HS-5 (cell line): ENCODE measurements at regions not wholly inside any gene's neighbourhood (a gene's known extent, or its start where the extent isn't known, plus 50 kb on each side); places are given as distances from the start of the nearest gene placed in this dataset.
"Not testable (repeated sequence)": the region's sequence is repeated elsewhere in the genome, so short reads cannot be mapped to it uniquely, and the experiment has no call there.

Experiments used
- DNase-seq: peaks from one replicate; pipeline ENCODE4 v3.0.0-alpha.2; 2012; ENCODE audit warnings: low read depth

DNA sequence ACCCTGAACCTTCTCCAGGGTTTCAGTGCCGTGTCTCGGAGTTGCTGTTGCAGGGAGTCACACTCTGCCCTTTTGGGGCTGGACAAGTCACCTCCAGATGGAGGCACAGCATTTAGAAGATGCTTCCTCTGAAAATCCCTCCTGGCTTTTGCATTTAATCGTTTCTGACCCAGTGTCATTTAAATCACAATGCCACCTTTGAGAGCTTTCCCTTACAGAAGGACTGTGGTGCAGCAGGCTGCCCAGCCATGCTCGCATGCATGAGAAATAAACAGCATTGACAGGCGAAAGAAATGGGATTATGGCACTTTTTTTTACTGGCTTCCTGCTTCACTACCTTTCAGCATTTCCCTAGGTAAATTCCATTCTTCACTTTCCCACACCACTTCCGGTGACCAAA lies 113.4 kb upstream of the DYRK2 start:
- DNase-seq = no peak

DNA sequence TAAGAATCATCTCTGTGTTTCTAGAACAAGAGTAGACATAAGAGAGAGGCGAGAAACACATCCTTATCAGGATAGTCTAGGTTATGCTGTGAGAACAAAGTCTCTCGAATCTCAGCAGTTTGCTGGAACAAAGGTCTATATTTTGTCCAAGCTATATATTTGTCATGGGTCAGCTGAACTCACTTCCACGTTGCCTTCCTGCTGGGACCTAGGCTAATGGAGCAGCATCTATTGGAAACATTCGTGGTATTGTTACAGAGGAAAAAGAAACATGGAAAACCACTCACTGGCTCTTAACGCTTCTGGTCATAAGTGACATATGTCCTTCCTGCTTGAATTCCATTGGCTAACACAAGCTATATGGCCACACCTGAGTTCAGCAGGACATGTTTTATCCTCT lies 112.6 kb upstream of the DYRK2 start:
- no peak for DNase-seq

DNA sequence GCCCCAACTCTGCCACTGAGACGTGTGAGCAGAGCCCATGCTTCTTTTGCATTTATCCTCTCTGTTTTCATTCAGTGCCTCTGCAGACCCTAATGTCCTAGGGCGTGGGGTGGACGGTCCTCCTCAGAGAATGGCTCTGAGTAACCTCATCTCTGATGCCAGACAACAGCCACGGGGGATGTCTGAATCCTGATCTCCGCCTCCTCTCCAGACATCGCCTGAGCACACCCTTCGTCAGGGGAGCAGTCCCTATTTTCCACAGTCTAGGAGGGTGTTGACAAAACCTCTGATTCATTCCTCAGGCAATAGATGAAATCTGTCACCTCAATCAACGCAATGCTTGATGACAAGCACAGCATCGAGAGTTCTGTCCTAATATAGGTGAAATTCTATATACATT lies 109.2 kb upstream of the DYRK2 start:
- DNase-seq = no peak

DNA sequence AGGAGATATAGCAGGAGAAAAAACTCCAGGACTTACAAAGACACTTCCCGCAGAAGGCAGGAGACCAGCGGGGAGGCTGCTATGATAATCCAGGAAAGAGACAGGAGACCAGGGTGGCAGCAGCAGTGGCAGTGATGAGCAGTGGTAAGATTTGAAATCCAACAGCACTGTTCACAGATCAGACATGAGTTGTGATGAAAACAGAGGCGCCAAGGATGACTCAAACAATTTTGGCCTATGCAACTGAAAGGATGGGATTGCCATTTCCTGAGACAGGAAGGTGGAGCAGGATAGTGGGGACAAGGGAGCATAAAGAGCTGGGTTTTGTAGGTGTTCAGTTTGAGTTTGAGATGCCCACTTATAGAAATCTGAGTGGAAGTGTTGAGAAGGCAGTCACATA lies 108.6 kb upstream of the DYRK2 start:
- no peak for DNase-seq

DNA sequence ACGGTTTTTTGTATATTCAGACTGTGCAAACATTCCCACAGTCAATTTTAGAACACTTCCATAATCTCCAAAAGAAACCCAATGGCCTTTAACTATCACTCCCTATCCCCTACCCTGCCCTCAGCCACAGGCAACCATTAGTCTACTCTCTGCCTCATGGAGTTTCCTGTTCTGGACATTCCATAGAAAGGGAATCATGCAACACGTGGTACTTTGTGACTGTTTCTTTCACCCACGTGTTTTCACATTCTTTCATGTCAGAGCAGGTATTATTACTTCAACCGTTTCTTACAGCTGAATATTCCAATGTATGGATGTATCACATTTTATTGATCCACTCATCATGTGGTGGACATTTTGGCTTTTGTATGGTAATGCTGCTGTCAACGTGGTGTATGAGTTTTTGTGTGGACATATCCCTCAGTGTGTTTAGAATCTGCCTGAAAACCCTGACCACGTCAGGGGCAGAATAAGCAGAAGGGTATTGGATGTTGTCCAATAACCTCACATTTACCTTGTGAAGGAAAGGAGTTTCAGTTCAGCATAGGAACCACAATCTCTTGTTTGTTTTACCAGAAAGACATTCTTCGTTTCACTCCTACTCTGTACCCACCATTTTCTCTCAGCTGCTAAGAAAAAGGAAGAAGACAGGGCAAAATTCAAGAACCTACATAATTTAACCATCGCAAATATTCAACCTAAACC lies 107.5 kb upstream of the DYRK2 start:
- no peak for DNase-seq

DNA sequence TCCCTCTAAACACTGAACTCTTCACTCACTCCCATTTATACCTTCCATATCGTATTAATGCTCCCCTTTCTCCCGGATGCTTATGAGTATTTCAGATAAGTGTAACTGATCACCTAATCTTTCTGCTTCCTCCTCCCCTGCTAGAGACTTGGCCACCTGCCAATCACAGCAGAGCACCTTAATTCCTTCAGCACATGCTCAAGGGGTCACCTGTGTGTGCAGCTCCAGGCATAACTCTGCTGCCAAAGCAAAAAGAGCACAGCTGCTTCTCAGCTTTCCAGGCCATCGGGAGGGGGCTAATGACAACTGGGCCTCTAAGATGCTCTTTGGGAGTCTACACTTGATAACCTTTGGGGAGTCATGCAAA lies 106.9 kb upstream of the DYRK2 start:
- no peak for DNase-seq

DNA sequence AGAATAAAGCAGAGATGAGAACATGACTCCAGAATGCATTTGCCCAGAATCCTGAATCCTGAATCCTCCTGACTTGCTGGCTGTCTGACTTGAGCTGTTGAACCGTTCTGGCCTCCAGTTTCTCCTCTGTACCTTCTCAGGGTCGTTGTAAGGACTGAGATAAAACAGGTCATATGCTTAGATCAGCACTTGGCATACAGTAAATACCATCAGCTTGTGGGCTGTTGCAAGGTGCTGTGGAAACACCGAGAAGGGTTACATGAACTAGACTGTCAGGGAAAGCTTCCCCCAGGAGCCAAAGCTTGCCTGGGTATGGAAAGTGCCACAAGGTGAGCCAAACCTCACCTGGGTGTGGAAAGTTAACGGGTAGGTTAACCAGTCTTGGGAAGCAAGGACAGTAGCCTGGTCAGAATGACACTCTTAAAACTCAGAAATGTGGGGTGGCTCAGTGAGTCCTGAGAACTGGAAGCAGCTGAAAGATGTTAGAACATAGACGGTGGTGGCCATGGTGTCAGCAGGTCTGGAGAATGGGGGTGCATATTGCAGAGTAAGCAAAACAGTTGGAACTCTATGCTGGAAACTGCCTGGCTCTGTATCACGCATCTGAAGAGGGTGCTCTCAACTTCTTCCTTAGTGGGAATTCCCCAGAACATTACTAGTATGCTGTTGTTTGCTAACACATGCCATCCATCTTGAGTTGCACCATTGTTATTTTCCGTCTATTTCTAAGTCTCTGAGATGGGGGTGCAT lies 105.3 kb upstream of the DYRK2 start:
- no peak for DNase-seq

DNA sequence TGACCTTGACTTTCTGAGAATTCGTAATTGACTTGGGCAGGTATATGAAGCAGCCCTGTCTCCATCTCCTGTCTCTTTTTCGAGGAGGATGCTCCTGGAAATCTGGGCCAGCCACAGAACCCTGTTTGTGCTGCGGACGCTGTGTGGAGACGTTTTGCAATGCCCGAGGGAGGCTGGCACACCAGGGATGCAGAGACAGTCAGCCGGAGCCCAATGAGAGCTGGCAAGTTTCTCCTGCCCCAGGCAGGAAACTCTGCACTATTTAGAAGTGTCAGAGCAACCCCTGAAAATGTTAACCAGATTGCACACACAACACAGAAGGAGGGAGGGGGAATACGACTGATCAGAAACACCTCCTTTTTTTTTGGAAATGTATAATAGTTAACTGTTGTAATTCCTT lies 103.2 kb upstream of the DYRK2 start:
- DNase-seq = no peak

DNA sequence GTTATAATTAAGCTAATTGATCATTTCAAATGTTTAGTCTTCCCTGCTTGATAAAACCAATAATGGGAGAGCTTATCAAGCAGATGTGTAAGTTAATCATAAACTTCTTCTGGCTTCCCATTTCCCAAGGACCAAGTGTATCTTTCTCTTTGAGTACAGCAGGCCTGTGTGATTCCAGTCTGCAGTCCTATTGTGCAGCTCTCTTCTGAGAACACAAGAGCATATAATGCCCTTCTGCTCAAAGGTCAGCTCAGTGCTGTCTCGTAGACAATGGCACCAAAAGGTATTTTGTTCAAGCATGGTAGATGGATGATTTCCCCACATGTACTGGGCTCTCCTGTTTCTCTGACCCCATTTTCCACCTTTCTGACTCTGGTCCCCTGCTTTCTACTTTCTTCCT lies 101.8 kb upstream of the DYRK2 start:
- DNase-seq = no peak

DNA sequence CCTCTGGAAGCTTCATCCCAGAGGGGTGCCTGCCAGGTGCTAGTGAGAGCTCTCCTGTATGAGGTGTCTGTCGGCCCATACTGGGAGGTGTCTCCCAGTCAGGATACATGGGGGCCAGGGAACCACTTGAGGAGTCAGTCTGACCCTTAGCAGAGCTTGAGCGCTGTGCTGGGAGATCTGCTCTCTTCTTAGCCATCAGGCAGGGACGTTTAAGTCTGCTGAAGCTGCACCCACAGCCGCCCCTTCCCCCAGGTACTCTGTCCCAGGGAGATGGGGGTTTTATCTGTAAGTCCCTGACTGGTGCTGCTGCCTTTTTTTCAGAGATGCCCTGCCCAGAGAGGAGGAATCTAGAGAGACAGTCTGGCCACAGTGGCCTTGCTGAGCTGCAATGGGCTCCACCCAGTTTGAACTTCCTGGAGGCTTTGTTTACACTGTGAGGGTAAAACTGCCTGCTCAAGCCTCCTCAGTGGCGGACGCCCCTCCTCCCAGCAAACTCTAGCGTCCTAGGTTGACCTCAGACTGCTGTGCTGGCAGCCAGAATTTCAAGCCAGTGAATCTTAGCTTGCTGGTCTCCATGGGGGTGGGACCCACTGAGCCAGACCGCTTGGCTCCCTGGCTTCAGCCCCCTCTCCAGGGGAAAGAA lies 93.3 kb upstream of the DYRK2 start:
- DNase-seq = not testable (repeated sequence)

DNA sequence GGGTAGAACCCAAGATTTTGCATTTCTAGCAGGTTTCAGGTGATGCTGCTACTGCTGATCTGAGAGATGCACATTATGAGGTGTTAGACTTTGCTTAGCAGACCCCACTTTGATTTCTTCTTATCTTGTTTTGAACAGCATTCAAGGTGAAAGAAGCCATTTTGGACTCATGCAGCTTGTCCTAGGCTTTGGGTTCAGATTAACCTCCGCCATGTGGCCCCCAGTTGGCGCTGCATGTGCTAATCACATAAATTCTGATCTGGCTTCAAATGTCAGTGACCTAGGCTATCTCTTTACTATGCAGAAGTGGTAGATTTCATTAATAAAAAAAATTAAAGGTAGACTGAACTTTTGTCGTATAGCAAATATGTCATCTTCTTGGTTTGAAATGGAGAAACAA lies 89.8 kb upstream of the DYRK2 start:
- no peak for DNase-seq

DNA sequence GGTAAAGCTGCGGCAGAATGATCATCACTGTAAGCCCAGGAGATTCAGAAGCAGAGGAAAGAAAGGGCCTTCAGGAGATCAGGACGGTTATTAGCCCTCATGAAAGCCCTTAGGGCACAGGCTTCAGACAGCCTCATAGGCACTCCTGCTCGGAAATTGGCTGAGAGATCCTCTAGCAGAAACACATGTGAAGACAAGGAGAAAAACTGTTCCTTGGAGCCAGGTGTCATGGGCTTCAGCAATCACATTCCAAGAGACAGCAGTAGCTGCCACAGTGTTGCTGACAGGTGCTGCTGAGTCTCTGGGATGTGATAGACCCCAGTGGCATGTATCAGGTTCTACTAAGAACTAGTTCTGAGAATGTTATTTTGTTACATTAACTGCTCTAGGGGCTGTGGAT lies 88.8 kb upstream of the DYRK2 start:
- DNase-seq = no peak

DNA sequence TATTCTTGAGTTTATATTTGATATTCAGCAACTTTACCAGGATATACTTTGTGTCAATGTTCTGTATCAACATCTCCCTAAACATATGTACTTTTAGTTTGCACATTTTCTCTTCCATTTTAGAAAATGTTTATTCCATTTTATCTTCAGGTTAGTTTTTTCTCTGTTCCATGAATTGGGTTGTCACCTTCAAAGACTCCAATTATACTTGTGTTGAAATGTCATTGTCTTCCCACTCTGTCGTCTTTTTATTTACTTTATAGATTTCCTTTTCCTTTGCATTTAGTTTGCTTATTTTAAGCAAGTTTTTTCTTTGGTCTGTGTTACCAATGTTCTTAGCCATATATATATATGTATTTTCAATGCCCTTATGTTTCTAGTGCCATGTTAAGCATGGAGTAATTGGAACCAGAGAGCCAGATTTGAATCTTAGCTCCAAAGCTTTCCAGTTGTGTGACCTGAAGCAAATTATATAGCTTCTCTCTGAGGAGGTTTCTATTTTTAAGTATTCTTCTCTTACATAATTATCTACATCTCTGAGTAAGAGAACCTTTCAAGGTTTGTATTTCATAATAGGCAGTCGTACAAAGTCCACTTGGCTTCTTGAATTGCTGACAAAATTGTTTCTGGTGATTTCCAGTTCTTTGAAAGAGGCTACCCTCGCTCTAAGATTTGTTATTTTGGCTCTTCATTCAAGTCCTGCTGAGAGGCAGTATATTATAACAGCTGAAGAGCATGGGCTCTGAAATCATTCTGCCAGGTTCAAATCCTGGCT lies 85.8 kb upstream of the DYRK2 start:
- DNase-seq = no peak

DNA sequence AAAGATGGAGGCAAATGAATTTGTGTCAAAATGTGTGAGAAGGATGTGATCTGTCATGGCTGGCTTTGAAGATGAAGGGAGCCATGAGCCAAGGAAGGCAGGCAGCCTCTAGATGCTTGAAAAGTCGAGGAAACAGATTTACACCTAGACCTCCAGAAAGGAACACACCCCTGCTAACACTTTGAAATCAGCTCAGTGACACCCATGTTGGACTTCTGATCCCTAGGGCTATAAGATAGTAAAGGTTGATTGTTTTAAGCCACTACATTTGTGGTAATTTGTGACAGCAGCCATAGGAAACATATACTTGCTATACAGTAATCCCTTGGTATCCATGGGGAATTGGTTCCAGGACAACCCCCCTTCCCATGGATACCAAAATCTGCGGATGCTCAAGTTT lies 80.5 kb upstream of the DYRK2 start:
- no peak for DNase-seq

DNA sequence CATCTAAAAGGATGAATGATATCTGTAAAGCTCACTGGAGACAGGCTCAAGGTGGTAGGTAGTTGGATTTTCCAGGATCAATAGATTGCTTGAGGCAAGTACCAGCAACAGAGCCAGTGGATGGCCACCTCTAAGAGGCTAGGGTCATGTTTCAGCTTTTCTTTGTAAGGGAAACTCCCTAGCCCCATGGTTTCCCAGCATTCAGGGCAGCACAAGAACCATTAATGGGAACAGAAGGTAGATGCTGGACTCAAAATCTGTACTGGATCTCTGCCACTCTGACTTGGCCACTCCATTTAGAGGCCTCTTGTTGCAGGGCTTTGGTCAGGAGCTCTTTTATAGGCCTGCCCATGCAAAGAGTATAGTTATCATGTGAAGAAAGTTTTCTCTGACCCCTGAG lies 76.1 kb upstream of the DYRK2 start:
- DNase-seq = no peak

DNA sequence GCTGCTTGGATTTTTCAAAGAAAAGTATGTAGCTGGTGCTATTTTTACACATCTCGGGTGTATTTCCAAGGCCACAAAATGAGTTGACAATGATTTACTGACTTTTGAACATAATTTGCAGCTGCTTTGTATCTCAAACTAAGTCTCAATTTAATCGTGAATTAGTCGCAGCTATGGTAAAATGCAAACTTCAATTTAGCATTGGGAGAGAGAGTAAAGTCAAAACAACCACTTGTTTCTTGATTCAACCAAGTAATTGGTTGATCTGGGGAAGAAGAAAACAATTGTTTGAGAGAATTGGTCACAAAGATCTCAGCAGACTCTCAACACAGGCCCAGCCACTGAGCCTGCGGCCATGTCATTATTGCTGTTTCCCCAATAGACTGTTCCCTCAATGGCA lies 75.0 kb upstream of the DYRK2 start:
- DNase-seq = no peak

DNA sequence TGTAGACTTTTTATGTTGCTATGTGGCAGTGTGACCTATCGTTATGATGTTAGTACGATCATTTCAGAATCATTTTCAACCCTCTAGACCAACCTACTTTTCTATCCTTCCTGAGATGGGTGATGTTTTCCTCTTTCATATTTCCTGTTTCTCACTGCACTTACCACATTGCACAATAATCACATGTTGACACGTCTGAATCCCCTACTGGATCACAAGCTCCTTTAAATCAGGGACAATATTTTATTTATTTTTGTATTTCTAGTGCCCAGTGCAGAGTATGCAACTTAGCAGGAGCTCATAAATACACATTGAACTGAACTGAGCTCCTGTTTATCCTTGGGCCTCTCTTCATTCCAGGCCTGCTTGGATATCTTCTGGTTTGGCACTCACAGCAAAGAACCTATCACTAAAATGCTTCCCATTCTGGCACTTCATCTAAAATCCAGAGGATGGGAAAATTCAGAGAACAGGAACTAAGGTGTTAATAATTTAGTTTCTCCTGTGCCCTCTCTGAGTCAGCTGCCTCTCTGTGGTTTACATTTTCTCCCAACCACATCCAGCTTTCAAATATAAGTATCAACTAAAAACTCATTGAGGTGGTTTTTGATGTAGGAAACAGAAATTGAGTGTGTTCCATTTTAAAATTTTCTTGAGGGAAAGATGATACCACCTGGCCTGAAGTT lies 69.4 kb upstream of the DYRK2 start:
- no peak for DNase-seq

DNA sequence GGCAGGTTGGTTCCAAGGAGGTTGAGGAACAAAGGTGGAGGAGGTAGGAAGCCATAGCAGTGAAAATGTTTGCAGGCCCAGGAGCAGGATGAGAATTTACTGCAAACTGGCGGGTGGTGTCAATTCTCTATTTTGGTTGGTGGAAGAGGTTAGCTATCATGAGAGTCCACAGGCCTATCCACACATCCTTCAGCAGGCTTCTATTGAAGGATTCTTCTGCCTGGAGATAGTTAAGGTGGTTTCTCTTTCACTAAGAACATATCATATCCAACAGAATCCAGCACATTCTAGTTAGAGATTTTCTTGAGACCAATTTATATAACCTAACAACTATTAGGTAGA lies 68.9 kb upstream of the DYRK2 start:
- no peak for DNase-seq

DNA sequence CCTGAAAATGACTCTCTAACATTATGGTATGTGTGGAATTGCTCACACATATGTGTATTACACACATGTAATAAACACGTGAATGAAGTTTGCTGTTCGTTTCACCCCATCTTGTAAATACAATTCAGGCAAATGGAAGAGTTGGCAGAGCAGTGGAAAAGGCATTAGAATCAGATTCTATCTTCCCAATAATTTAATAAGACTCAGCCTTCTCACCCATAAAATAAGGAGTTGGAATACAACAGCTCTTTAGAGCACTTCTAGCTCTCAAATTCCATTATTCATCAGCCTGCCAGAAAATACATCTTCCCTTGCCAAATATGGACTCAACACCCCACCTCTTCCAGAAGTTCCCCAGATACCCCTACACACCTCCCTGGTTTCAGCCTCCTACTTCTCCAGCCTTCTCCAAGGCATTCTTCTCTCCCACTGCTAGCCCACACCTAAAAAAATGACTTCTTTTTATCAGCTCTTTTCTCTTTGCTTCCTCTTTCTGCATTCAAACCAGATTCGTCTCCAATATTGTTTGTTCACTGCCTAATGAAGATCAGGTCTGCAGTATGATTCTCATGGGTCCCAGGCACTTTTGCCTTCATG lies 66.2 kb upstream of the DYRK2 start:
- DNase-seq = no peak

DNA sequence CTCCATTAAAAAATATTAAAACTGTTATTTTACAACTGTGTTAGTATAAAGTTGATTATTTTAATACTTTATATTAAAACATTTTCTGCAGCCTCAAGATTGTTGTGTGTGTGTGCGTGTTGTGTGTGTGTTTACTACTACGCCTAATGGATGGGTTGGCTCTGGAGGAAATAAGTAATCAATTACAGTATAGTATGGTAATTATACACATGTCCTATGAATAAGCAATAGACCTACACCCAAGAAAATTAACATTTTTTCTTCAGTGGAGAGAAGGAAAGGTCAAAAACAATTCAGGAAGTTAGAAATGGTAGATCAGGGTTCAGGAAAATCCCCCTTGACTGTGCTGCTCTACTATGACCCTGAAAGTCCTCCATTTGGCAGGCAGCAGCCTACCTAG lies 65.7 kb upstream of the DYRK2 start:
- DNase-seq = no peak

DNA sequence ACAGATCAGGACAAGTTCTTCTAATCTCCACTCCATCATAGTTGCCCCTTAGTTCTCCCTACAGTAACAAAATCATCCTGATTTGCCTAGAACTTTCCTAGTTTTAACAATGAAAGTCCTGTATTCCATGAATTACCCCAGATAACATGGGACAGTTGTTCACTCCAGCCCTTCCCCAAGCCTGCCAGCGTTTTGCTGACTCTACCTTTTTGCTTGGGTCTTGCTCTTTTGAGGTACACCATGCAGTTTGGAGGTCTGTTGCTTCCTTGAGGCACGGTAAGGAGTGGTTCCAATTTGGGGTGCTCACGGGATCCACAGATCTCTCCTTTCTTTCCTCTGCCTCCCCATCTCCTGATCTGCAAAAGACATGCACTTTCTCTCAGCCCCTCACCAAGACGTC lies 61.6 kb upstream of the DYRK2 start:
- DNase-seq = no peak

DNA sequence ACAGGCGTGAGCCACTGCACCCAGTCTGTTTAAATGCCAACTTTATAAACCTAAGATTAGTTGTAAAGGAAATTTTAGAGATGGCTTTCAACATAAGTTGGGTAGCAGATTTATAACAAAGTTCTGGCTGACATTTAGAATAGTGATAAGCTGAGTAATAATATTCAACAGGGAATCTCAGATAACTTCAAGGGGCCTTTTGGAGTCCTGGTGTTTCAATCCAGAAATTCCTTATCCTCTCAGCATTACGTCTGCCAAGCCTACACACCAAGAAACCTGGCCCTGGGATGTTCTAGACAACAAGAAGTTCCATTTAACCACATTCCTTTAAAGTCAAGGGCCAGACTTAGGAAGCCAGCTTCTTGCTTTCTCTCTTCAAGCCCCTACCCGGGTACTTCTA lies 59.5 kb upstream of the DYRK2 start:
- no peak for DNase-seq
